IPS-20b (cell line): ENCODE measurements at regions not wholly inside any gene's neighbourhood (a gene's known extent, or its start where the extent isn't known, plus 50 kb on each side); places are given as distances from the start of the nearest gene placed in this dataset.
"Not testable (repeated sequence)": the region's sequence is repeated elsewhere in the genome, so short reads cannot be mapped to it uniquely, and the experiment has no call there.

Experiments used
- H3K27ac ChIP-seq: one replicate; pipeline ENCODE4 v1.5.1; 2013; ENCODE audit warnings: low read length
- H3K27me3 ChIP-seq: 2 replicates; pipeline ENCODE4 v1.6.1; 2013; ENCODE audit warnings: mild to moderate bottlenecking, low read length, inconsistent platforms; ENCODE audit not compliant: insufficient read depth
- H3K36me3 ChIP-seq: 2 replicates; pipeline ENCODE4 v1.6.1; 2013; ENCODE audit warnings: low read depth, mild to moderate bottlenecking, inconsistent platforms, low read length, moderate library complexity; ENCODE audit not compliant: insufficient read depth
- H3K4me1 ChIP-seq: 2 replicates; pipeline ENCODE4 v1.6.1; 2013; ENCODE audit warnings: mild to moderate bottlenecking, control low read depth, inconsistent platforms, low read length, moderate library complexity; ENCODE audit not compliant: insufficient read depth
- H3K4me3 ChIP-seq: 2 replicates; pipeline ENCODE4 v1.5.1; 2013; ENCODE audit warnings: mild to moderate bottlenecking, low read length, inconsistent platforms
- H3K9ac ChIP-seq: 2 replicates; pipeline ENCODE4 v1.6.1; 2013; ENCODE audit warnings: low read depth, mild to moderate bottlenecking, inconsistent platforms, low read length, moderate library complexity
- H3K9me3 ChIP-seq: 2 replicates; pipeline ENCODE4 v1.6.1; 2013; ENCODE audit warnings: mild to moderate bottlenecking, low read depth, low read length, inconsistent platforms; ENCODE audit not compliant: insufficient read depth

GRCh38 chr4:84150177-84150576, 348.9 kb downstream of the NKX6-1 start:
- Histone ChIP-seq H3K4me3 (no peak overlapping the region), H3K27ac (no peak overlapping the region), H3K27me3 (no peaks in the 10 kb centered on the region), H3K36me3 (no peaks in the 10 kb centered on the region), H3K9me3 (no peaks in the 10 kb centered on the region), H3K4me1 (peaks cover 2% of the 10 kb centered on the region; the same call in 1 of the 2 replicates), H3K9ac (no peak overlapping the region)

- no peak overlapping the region for H3K9ac ChIP-seq
- H3K27ac ChIP-seq, result no peak overlapping the region
- no peaks in the 10 kb centered on the region for H3K9me3 ChIP-seq
- H3K27me3 ChIP-seq, result no peaks in the 10 kb centered on the region
- H3K4me1 ChIP-seq, result no peaks in the 10 kb centered on the region
- no peaks in the 10 kb centered on the region for H3K36me3 ChIP-seq
- H3K4me3 ChIP-seq, result no peak overlapping the region
Observed at GRCh38 chr4:84147831-84148230, 351.3 kb downstream of the NKX6-1 start.

- Histone ChIP-seq H3K9ac (no peak overlapping the region), H3K36me3 (no peaks in the 10 kb centered on the region), H3K27ac (no peak overlapping the region), H3K4me1 (no peaks in the 10 kb centered on the region), H3K9me3 (no peaks in the 10 kb centered on the region), H3K27me3 (no peaks in the 10 kb centered on the region), H3K4me3 (no peak overlapping the region)
Observed at GRCh38 chr4:84146300-84146959, 352.7 kb downstream of the NKX6-1 start.

- Histone ChIP-seq H3K4me3 (no peak overlapping the region), H3K9me3 (no peaks in the 10 kb centered on the region), H3K36me3 (no peaks in the 10 kb centered on the region), H3K27ac (no peak overlapping the region), H3K9ac (no peak overlapping the region), H3K4me1 (no peaks in the 10 kb centered on the region), H3K27me3 (no peaks in the 10 kb centered on the region)
Observed at GRCh38 chr4:84145176-84145575, 353.9 kb downstream of the NKX6-1 start.

GRCh38 chr4:84126911-84127310, 372.2 kb downstream of the NKX6-1 start:
- not testable (repeated sequence) for H3K9ac ChIP-seq, H3K9me3 ChIP-seq, H3K27ac ChIP-seq, H3K36me3 ChIP-seq, H3K27me3 ChIP-seq, H3K4me1 ChIP-seq
- H3K4me3 ChIP-seq, result peak overlapping the region; percentile 56

- Histone ChIP-seq H3K27ac (no peak overlapping the region), H3K9ac (no peak overlapping the region), H3K9me3 (no peaks in the 10 kb centered on the region), H3K27me3 (no peaks in the 10 kb centered on the region), H3K4me1 (peaks cover 4% of the 10 kb centered on the region; the same call in 1 of the 2 replicates), H3K36me3 (no peaks in the 10 kb centered on the region), H3K4me3 (peak overlapping the region; percentile 56)
Observed at GRCh38 chr4:84126061-84126787, 372.9 kb downstream of the NKX6-1 start.

- Histone ChIP-seq H3K27ac (no peak overlapping the region), H3K9ac (no peak overlapping the region), H3K36me3 (no peaks in the 10 kb centered on the region), H3K4me1 (no peaks in the 10 kb centered on the region), H3K4me3 (no peak overlapping the region), H3K27me3 (no peaks in the 10 kb centered on the region), H3K9me3 (peaks cover 12% of the 10 kb centered on the region; the same call in 1 of the 2 replicates)
Observed at GRCh38 chr4:84110040-84110439, 389.1 kb downstream of the NKX6-1 start.

GRCh38 chr4:84101653-84102625, 397.2 kb downstream of the NKX6-1 start:
- not testable (repeated sequence) for H3K4me3 ChIP-seq, H3K27ac ChIP-seq, H3K36me3 ChIP-seq, H3K9me3 ChIP-seq, H3K9ac ChIP-seq, H3K27me3 ChIP-seq
- peaks cover 12% of the 10 kb centered on the region for H3K4me1 ChIP-seq

GRCh38 chr4:84100071-84100470, 399.0 kb downstream of the NKX6-1 start:
- Histone ChIP-seq H3K27me3 (no peaks in the 10 kb centered on the region), H3K9ac (no peak overlapping the region), H3K4me1 (peaks cover 12% of the 10 kb centered on the region), H3K9me3 (no peaks in the 10 kb centered on the region), H3K27ac (no peak overlapping the region), H3K4me3 (no peak overlapping the region), H3K36me3 (no peaks in the 10 kb centered on the region)

GRCh38 chr4:84099599-84099998, 399.5 kb downstream of the NKX6-1 start:
- no peaks in the 10 kb centered on the region for H3K9me3 ChIP-seq
- H3K4me3 ChIP-seq, result no peak overlapping the region
- H3K27me3 ChIP-seq, result no peaks in the 10 kb centered on the region
- H3K36me3 ChIP-seq, result no peaks in the 10 kb centered on the region
- no peak overlapping the region for H3K9ac ChIP-seq
- no peak overlapping the region for H3K27ac ChIP-seq
- peaks cover 12% of the 10 kb centered on the region for H3K4me1 ChIP-seq

GRCh38 chr4:84091266-84091665, 407.8 kb downstream of the NKX6-1 start:
- Histone ChIP-seq H3K9ac (no peak overlapping the region), H3K4me3 (no peak overlapping the region), H3K9me3 (no peaks in the 10 kb centered on the region), H3K27ac (no peak overlapping the region), H3K4me1 (no peaks in the 10 kb centered on the region), H3K27me3 (no peaks in the 10 kb centered on the region), H3K36me3 (no peaks in the 10 kb centered on the region)
